ENCODE measurements at regions not wholly inside any gene's neighbourhood (a gene's known extent, or its start where the extent isn't known, plus 50 kb on each side); places are given as distances from the start of the nearest gene placed in this dataset.

- TF ChIP-seq, protein P1, sequence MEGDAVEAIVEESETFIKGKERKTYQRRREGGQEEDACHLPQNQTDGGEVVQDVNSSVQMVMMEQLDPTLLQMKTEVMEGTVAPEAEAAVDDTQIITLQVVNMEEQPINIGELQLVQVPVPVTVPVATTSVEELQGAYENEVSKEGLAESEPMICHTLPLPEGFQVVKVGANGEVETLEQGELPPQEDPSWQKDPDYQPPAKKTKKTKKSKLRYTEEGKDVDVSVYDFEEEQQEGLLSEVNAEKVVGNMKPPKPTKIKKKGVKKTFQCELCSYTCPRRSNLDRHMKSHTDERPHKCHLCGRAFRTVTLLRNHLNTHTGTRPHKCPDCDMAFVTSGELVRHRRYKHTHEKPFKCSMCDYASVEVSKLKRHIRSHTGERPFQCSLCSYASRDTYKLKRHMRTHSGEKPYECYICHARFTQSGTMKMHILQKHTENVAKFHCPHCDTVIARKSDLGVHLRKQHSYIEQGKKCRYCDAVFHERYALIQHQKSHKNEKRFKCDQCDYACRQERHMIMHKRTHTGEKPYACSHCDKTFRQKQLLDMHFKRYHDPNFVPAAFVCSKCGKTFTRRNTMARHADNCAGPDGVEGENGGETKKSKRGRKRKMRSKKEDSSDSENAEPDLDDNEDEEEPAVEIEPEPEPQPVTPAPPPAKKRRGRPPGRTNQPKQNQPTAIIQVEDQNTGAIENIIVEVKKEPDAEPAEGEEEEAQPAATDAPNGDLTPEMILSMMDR (IDR thresholded peaks at IDR 0.05) = no peak
- TF ChIP-seq EP300 (IDR thresholded peaks at IDR 0.05) (no peak), POLR2A (IDR thresholded peaks at IDR 0.05; ENCODE audit: low read depth) (no peak)
These were observed 62.8 kb upstream of the PRB2 start for GRCh38 chr12:11457996-11458645.
